ENCODE measurements at regions not wholly inside any gene's neighbourhood (a gene's known extent, or its start where the extent isn't known, plus 50 kb on each side); places are given as distances from the start of the nearest gene placed in this dataset.
A peak's percentile ranks its signal among the peaks of the same experiment; 100 is the strongest.

DNA sequence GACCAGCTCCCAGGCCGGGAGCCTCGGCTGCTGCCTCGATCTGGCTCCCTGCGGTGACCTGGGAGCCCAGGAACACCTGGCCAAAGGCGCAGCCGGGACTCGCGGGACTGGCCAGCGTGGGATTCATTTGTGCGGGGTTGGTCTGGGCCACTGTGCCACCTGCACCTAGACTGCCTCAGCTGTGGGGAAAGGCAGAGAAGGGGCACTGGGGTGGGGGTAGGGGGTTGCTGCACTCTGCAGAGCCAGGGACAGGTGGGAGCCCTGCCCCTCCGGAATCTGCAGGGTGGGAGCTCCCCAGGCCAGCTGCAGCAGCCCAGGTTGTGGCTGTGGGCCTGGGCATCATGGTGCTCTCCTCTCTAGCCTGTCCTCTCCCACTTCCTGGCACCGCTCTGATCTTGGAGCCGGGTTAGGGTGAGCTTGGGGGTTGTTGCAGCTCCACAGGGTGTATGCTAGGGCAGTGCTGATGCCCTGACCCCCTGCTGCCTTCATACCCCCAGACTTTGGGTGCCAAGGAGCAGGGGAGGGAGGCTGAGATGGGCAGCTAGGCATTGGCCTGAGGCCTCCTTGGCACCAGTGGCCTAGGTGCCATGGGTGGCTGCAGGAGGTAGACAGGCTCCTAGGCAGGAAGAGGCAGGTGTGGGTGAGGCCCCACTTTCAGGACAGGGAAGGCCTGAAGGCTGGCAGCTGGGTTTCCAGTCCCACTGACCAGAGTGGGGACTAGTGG, 57.5 kb upstream of the ETV3 start:
- Histone ChIP-seq H3K4me3 (peak overlapping the region in 2 of 10 donors; percentile 10 to 25), H3K27me3 (peaks cover 8 to 59% (median 51%) of the 10 kb centered on the region in 7 donors), H3K4me1 (peaks cover 0 to 6% (median 0%) of the 10 kb centered on the region in 9 donors), H3K36me3 (no peaks in the 10 kb centered on the region), H3K9me3 (no peaks in the 10 kb centered on the region), H3K27ac (no peak overlapping the region)
- peak in 1 of 8 donors; percentile 43 for ATAC-seq
- DNase-seq, result no peak
- WGBS, 2 donors, result 65 to 71% methylated on average over 13 of the region's 13 CpGs
- intact Hi-C loops (cut with DNase I), result loop anchor here in 7 of 10 donors (2.0 to 10.0 kb wide), 5 partner anchors 169 to 302 kb away; no protein-coding TSS in a partner anchor
- TF ChIP-seq, protein P1, sequence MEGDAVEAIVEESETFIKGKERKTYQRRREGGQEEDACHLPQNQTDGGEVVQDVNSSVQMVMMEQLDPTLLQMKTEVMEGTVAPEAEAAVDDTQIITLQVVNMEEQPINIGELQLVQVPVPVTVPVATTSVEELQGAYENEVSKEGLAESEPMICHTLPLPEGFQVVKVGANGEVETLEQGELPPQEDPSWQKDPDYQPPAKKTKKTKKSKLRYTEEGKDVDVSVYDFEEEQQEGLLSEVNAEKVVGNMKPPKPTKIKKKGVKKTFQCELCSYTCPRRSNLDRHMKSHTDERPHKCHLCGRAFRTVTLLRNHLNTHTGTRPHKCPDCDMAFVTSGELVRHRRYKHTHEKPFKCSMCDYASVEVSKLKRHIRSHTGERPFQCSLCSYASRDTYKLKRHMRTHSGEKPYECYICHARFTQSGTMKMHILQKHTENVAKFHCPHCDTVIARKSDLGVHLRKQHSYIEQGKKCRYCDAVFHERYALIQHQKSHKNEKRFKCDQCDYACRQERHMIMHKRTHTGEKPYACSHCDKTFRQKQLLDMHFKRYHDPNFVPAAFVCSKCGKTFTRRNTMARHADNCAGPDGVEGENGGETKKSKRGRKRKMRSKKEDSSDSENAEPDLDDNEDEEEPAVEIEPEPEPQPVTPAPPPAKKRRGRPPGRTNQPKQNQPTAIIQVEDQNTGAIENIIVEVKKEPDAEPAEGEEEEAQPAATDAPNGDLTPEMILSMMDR (IDR thresholded peaks at IDR 0.05), result no peak

DNA sequence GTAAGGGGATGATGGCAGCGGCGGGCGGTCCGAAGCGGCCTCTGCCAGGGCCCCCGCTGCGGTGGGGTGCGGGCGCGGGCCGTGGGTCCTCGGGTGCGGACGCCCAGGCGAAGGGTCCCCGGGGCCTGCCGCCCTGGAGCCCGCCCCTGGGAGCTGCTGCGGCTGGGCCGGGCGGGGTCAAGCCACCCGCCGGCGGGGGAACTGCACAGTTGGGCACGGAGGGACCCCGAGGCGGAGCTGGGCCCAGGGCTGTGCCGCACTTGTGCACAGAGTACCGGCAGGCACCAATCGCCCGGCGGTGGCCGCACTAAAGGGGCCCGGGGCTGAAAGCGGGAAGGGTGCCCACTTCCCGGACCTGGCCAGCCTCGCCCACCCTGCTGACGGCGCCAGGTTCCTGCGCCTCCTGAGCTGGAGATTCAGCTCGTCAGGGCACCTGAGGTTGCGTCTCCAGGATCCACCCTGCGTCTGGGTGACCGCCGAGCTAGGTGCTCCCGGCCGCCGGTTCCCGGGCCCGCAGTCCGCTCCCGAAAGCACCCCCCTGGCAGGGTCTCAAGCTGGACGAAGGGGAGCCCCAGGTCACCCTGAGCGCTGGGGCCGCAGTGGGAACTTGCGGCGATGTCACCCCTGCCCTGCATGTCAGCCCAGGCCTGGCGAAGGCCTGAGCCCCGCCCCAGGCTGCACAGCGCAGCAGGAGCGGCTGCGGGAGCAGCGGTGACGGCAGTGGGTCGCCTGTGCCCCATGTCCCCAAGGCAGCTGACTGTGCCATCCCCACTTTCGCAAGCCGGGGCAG, 56.7 kb upstream of the ETV3 start:
- no peak overlapping the region for H3K27ac ChIP-seq
- peaks cover 8 to 65% (median 57%) of the 10 kb centered on the region in 7 donors for H3K27me3 ChIP-seq
- intact Hi-C loops (cut with DNase I), result loop anchor here in 8 of 10 donors (2.0 to 10.0 kb wide), 5 partner anchors 170 to 302 kb away; no protein-coding TSS in a partner anchor
- no peaks in the 10 kb centered on the region for H3K36me3 ChIP-seq
- TF ChIP-seq, protein P1 (IDR thresholded peaks at IDR 0.05), result no peak
- no peaks in the 10 kb centered on the region for H3K9me3 ChIP-seq
- DNase-seq, result no peak
- 11 to 14% methylated on average over 63 to 67 of the region's 67 CpGs for WGBS, 2 donors
- H3K4me3 ChIP-seq, result peak overlapping the region in 5 of 10 donors; percentile 10 to 27 (median 21)
- ATAC-seq, result peak in 3 of 8 donors; percentile 19 to 39 (median 30)
- peaks cover 0 to 6% (median 0%) of the 10 kb centered on the region in 9 donors for H3K4me1 ChIP-seq

DNA sequence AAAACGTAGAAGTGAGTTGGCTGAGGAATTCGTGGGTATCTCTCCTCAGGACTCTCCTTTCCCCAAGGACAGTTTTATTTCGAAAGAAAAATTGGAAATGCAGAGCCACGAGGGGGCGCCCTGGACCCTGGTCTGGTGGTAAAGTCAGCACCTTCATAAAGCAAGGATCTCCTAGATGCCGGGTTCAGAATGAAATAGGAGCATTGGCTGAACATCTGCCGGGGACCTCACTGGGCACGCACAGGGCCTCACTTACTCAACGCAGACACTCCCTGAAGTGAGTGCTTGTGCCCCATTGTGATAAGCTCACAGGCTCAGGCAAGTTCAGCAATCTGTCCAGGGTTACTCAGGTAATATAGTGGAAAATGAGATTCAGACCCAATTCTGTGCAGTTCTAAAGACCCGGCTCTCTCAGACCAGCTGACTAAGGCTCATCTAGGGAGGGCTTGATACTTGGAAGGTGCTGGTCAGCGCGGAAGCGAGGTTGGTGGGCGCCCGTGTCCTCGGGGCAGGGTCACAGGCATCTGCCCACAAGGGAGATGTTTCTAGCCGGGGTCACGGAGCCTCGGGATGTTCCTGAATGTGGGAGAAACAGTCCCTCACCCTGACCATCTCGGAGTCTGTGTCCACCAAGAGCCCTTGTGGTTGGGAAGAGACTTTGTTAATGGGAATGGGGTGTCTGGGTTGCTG, 55.7 kb upstream of the ETV3 start:
- no peaks in the 10 kb centered on the region for H3K36me3 ChIP-seq
- H3K4me3 ChIP-seq, result no peak overlapping the region
- TF ChIP-seq, protein P1 (IDR thresholded peaks at IDR 0.05), result peak; percentile 13 to 74 (median 60)
- 40 to 46% methylated on average over 20 of the region's 20 CpGs for WGBS, 2 donors
- no peak overlapping the region for H3K27ac ChIP-seq
- DNase-seq (peak; percentile 17 to 48), ATAC-seq (no peak)
- peaks cover 0 to 6% (median 0%) of the 10 kb centered on the region in 9 donors for H3K4me1 ChIP-seq
- intact Hi-C loops (cut with DNase I), result loop anchor here in 4 of 10 donors (2.0 to 10.0 kb wide), 3 partner anchors 171 to 295 kb away; no protein-coding TSS in a partner anchor
- no peaks in the 10 kb centered on the region for H3K9me3 ChIP-seq
- peaks cover 8 to 74% (median 57%) of the 10 kb centered on the region in 7 donors for H3K27me3 ChIP-seq

DNA sequence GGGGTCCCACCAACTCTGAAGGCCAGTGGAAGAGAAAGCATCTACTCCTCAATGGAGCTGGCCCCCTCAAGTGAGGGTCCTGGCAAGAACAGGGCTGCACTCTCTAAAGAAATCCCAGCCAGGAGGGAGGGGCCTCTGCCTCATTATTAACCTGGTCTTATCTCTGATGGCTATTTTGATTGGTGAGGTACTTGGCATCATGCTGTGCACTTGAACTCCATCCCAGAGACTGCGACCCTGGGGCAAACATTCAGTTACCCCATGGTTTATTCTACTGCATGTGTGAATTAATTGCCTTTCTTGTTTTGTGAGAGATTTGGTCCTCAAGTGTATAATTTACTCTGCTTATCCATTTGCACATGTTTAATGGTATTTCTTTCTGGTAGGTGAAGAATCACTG, 55.0 kb upstream of the ETV3 start:
- intact Hi-C loops (cut with DNase I), result loop anchor here in 3 of 10 donors (5.0 to 10.0 kb wide), 2 partner anchors 172 to 294 kb away; no protein-coding TSS in a partner anchor
- Histone ChIP-seq H3K36me3 (no peaks in the 10 kb centered on the region), H3K4me3 (no peak overlapping the region), H3K27me3 (peaks cover 8 to 68% (median 57%) of the 10 kb centered on the region in 7 donors), H3K9me3 (no peaks in the 10 kb centered on the region), H3K4me1 (peaks cover 0 to 6% (median 0%) of the 10 kb centered on the region in 9 donors), H3K27ac (no peak overlapping the region)
- ATAC-seq (no peak), DNase-seq (no peak)
- WGBS, 2 donors, result 22 to 32% methylated on average over 1 of the region's 1 CpG
- TF ChIP-seq, protein P1 (IDR thresholded peaks at IDR 0.05), result no peak
